ENCODE measurements at regions not wholly inside any gene's neighbourhood (a gene's known extent, or its start where the extent isn't known, plus 50 kb on each side); places are given as distances from the start of the nearest gene placed in this dataset.

- no peaks in the 10 kb centered on the region for H3K36me3 ChIP-seq (ENCODE audit: insufficient read depth, low read length)
- H2AFZ ChIP-seq (ENCODE audit: low read depth, low read length), result no peak overlapping the region
- no peaks in the 10 kb centered on the region for H4K20me1 ChIP-seq (ENCODE audit: insufficient read depth)
- no peaks in the 10 kb centered on the region for H3F3A ChIP-seq (ENCODE audit: insufficient read depth, low read length, poor library complexity, severe bottlenecking)
- H3K9me2 ChIP-seq (ENCODE audit: insufficient read depth, low read length), result no peaks in the 10 kb centered on the region
- no peak overlapping the region for H3K9ac ChIP-seq (ENCODE audit: low read length)
- H3K27ac ChIP-seq (ENCODE audit: low read length), result no peak overlapping the region
- no peak for TF ChIP-seq CTCF (IDR thresholded peaks at IDR 0.05; ENCODE audit: poor library complexity, severe bottlenecking)
- no peak for TF ChIP-seq MXI1 (conservative IDR thresholded peaks at IDR 0.05; ENCODE audit: poor library complexity, severe bottlenecking)
- no peak for TF ChIP-seq TAF1 (IDR thresholded peaks at IDR 0.05; ENCODE audit: low read depth)
- no peak for TF ChIP-seq EP300 (conservative IDR thresholded peaks at IDR 0.05; ENCODE audit: poor library complexity, severe bottlenecking)
- TF ChIP-seq POLR2AphosphoS5 (IDR thresholded peaks at IDR 0.05), result no peak
- TF ChIP-seq REST (IDR thresholded peaks at IDR 0.05; ENCODE audit: borderline replicate concordance), result no peak
- TF ChIP-seq SMC3 (conservative IDR thresholded peaks at IDR 0.05; ENCODE audit: poor library complexity), result no peak
- no peak for TF ChIP-seq RAD21 (conservative IDR thresholded peaks at IDR 0.05)
- no peak for TF ChIP-seq EZH2 (IDR thresholded peaks at IDR 0.05; ENCODE audit: borderline replicate concordance, insufficient read depth, low read length, poor library complexity, severe bottlenecking)
- no peaks in the 10 kb centered on the region for H3K27me3 ChIP-seq (ENCODE audit: insufficient read depth, low read depth, low read length)
- no peak overlapping the region for H3K4me3 ChIP-seq (ENCODE audit: low read length)
- no peaks in the 10 kb centered on the region for H3K79me2 ChIP-seq (replicated peaks; ENCODE audit: insufficient read depth, low read length)
- no peaks in the 10 kb centered on the region for H3K9me3 ChIP-seq (ENCODE audit: low read length)
- H3K4me2 ChIP-seq (ENCODE audit: low read length), result no peak overlapping the region
These were observed 99.6 kb upstream of the HTR2A start for GRCh38 chr13:46996316-46997030.

- Histone ChIP-seq H3K9me3 (ENCODE audit: low read length) (no peaks in the 10 kb centered on the region), H2AFZ (ENCODE audit: low read depth, low read length) (no peak overlapping the region), H3K4me2 (ENCODE audit: low read length) (no peak overlapping the region), H3F3A (ENCODE audit: insufficient read depth, low read length, poor library complexity, severe bottlenecking) (no peaks in the 10 kb centered on the region), H3K36me3 (ENCODE audit: insufficient read depth, low read length) (no peaks in the 10 kb centered on the region), H3K27ac (ENCODE audit: low read length) (no peak overlapping the region), H3K4me3 (ENCODE audit: low read length) (no peak overlapping the region), H3K27me3 (ENCODE audit: insufficient read depth, low read depth, low read length) (no peaks in the 10 kb centered on the region), H3K79me2 (replicated peaks; ENCODE audit: insufficient read depth, low read length) (no peaks in the 10 kb centered on the region), H3K9ac (ENCODE audit: low read length) (no peak overlapping the region), H4K20me1 (ENCODE audit: insufficient read depth) (no peaks in the 10 kb centered on the region), H3K9me2 (ENCODE audit: insufficient read depth, low read length) (no peaks in the 10 kb centered on the region)
- TF ChIP-seq REST (IDR thresholded peaks at IDR 0.05; ENCODE audit: borderline replicate concordance), result no peak
- TF ChIP-seq SMC3 (conservative IDR thresholded peaks at IDR 0.05; ENCODE audit: poor library complexity), result no peak
- TF ChIP-seq EZH2 (IDR thresholded peaks at IDR 0.05; ENCODE audit: borderline replicate concordance, insufficient read depth, low read length, poor library complexity, severe bottlenecking), result no peak
- TF ChIP-seq TAF1 (IDR thresholded peaks at IDR 0.05; ENCODE audit: low read depth), result no peak
- TF ChIP-seq POLR2AphosphoS5 (IDR thresholded peaks at IDR 0.05), result no peak
- TF ChIP-seq EP300 (conservative IDR thresholded peaks at IDR 0.05; ENCODE audit: poor library complexity, severe bottlenecking), result no peak
- no peak for TF ChIP-seq RAD21 (conservative IDR thresholded peaks at IDR 0.05)
- TF ChIP-seq MXI1 (conservative IDR thresholded peaks at IDR 0.05; ENCODE audit: poor library complexity, severe bottlenecking), result no peak
- TF ChIP-seq CTCF (IDR thresholded peaks at IDR 0.05; ENCODE audit: poor library complexity, severe bottlenecking), result no peak
These were observed 99.0 kb upstream of the HTR2A start for GRCh38 chr13:46995874-46996273.

Measured in neural cell (in vitro differentiated cells).